ENCODE measurements at regions not wholly inside any gene's neighbourhood (a gene's known extent, or its start where the extent isn't known, plus 50 kb on each side); places are given as distances from the start of the nearest gene placed in this dataset.

DNA sequence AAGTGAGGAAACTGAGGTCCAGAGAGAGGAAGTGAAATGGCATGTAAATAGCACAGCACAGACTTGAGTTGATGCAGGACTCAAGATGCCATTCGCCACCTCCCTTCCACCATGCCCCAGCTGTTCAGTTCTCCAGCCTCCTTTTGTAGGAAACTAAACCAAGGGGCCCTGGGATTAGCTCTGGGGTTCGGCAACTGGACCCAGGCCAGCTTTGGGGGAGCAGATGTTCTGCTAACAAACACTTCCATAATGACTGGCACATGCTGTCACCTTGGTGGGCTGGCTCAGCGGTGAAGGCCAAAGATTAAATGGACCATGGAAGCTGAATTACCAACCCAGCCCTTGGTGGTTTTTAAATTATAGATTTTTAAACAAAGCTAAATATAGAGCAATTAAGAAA, 77.0 kb downstream of the IRX6 start:
- Histone ChIP-seq H4K20me1 (ENCODE audit: insufficient read depth) (no peaks in the 10 kb centered on the region), H3K9me2 (ENCODE audit: insufficient read depth) (no peaks in the 10 kb centered on the region), H3K27ac (ENCODE audit: low read depth, low read length) (no peak overlapping the region), H3K27me3 (ENCODE audit: insufficient read depth, low read length) (peaks cover 56% of the 10 kb centered on the region), H2AFZ (ENCODE audit: low read depth, low read length, poor library complexity, severe bottlenecking) (no peak overlapping the region), H3K9ac (ENCODE audit: low read length) (no peak overlapping the region), H3K36me3 (ENCODE audit: control insufficient read depth in 1 of 2, insufficient read depth in 2 of 2, low read length in 2 of 2) (no peaks in the 10 kb centered on the region), H3K4me1 (ENCODE audit: control insufficient read depth in 1 of 2, insufficient read depth in 2 of 2, low read length in 2 of 2) (no peaks in the 10 kb centered on the region), H3K9me3 (ENCODE audit: control insufficient read depth in 1 of 2, insufficient read depth in 1 of 2, low read depth in 1 of 2, low read length in 2 of 2) (no peaks in the 10 kb centered on the region), H3K4me2 (ENCODE audit: low read length) (no peak overlapping the region), H3K79me2 (ENCODE audit: insufficient read depth, low read length) (no peaks in the 10 kb centered on the region), H3K4me3 (replicated peaks in 1 of 2; ENCODE audit: low read depth in 1 of 2, low read length in 2 of 2) (no peak overlapping the region)
- ATAC-seq (no peak), DNase-seq (ENCODE audit: low read depth, low spot score) (no peak)
- ChIA-PET RAD21 (ENCODE audit: low non-redundant PET in 1 of 2, low total read pairs in 2 of 2, uncharacterized antibody in 2 of 2, unreplicated experiment in 2 of 2) (no interaction called here), CTCF (no interaction called here), POLR2A (no interaction called here)
- intact Hi-C loops (cut with micrococcal nuclease) = no loop called here
- TF ChIP-seq SP1 (IDR thresholded peaks at IDR 0.05; ENCODE audit: low read depth) (no peak), SRF (IDR thresholded peaks at IDR 0.05; ENCODE audit: low read depth) (no peak), ELF1 (IDR thresholded peaks at IDR 0.05; ENCODE audit: borderline replicate concordance, low read depth) (no peak), CEBPB (IDR thresholded peaks at IDR 0.05; ENCODE audit: low read depth) (no peak), POLR2AphosphoS5 (IDR thresholded peaks at IDR 0.05; ENCODE audit: low read depth, low read length) (no peak)
- TF ChIP-seq, protein P1, sequence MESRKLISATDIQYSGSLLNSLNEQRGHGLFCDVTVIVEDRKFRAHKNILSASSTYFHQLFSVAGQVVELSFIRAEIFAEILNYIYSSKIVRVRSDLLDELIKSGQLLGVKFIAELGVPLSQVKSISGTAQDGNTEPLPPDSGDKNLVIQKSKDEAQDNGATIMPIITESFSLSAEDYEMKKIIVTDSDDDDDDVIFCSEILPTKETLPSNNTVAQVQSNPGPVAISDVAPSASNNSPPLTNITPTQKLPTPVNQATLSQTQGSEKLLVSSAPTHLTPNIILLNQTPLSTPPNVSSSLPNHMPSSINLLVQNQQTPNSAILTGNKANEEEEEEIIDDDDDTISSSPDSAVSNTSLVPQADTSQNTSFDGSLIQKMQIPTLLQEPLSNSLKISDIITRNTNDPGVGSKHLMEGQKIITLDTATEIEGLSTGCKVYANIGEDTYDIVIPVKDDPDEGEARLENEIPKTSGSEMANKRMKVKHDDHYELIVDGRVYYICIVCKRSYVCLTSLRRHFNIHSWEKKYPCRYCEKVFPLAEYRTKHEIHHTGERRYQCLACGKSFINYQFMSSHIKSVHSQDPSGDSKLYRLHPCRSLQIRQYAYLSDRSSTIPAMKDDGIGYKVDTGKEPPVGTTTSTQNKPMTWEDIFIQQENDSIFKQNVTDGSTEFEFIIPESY (IDR thresholded peaks at IDR 0.05; ENCODE audit: extremely low read depth, insufficient replicate concordance, low read length) = no peak
- BruUV-seq (replicated peaks) = no TSS peak

DNA sequence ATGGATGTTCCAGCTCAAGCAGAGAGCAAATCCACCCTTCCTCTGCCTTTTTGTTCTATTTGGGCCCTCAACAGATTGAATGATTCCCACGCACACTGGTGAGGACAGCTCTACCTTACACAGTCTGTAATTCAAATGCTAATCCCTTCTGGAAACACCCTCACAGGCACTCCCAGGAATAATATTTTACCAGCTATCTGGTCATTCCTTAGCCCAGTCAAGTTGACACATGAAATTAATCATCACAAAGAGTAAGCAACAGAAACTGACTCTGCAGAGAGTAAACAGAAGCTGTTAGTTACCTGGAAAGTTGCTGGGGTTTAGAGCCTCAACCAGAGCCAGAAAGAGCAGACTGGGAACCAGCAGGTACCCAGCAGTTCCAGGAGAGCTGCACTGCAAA, 75.5 kb upstream of the MMP2 start:
- Histone ChIP-seq H3K4me2 (ENCODE audit: low read length) (no peak overlapping the region), H3K4me1 (ENCODE audit: control insufficient read depth in 1 of 2, insufficient read depth in 2 of 2, low read length in 2 of 2) (no peaks in the 10 kb centered on the region), H4K20me1 (ENCODE audit: insufficient read depth) (no peaks in the 10 kb centered on the region), H3K9me2 (ENCODE audit: insufficient read depth) (no peaks in the 10 kb centered on the region), H3K36me3 (ENCODE audit: control insufficient read depth in 1 of 2, insufficient read depth in 2 of 2, low read length in 2 of 2) (no peaks in the 10 kb centered on the region), H3K4me3 (replicated peaks in 1 of 2; ENCODE audit: low read depth in 1 of 2, low read length in 2 of 2) (no peak overlapping the region), H3K9me3 (ENCODE audit: control insufficient read depth in 1 of 2, insufficient read depth in 1 of 2, low read depth in 1 of 2, low read length in 2 of 2) (no peaks in the 10 kb centered on the region), H3K27me3 (ENCODE audit: insufficient read depth, low read length) (peaks cover 64% of the 10 kb centered on the region), H3K27ac (ENCODE audit: low read depth, low read length) (no peak overlapping the region), H3K79me2 (ENCODE audit: insufficient read depth, low read length) (no peaks in the 10 kb centered on the region), H2AFZ (ENCODE audit: low read depth, low read length, poor library complexity, severe bottlenecking) (no peak overlapping the region), H3K9ac (ENCODE audit: low read length) (no peak overlapping the region)
- TF ChIP-seq JUND (IDR thresholded peaks at IDR 0.05) (no peak), EZH2phosphoT487 (IDR thresholded peaks at IDR 0.05; ENCODE audit: borderline replicate concordance) (no peak), SIN3A (IDR thresholded peaks at IDR 0.05; ENCODE audit: low read depth) (no peak), SP1 (IDR thresholded peaks at IDR 0.05; ENCODE audit: low read depth) (no peak), ZFX (IDR thresholded peaks at IDR 0.05) (no peak), FOSL1 (IDR thresholded peaks at IDR 0.05; ENCODE audit: low read depth) (no peak), CEBPB (IDR thresholded peaks at IDR 0.05; ENCODE audit: low read depth) (no peak), CBX3 (IDR thresholded peaks at IDR 0.05; ENCODE audit: low read depth) (no peak), EZH2 (IDR thresholded peaks at IDR 0.05) (no peak), POLR2AphosphoS5 (IDR thresholded peaks at IDR 0.05; ENCODE audit: low read depth, low read length) (no peak)
- TF ChIP-seq, protein P2, sequence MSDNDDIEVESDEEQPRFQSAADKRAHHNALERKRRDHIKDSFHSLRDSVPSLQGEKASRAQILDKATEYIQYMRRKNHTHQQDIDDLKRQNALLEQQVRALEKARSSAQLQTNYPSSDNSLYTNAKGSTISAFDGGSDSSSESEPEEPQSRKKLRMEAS (IDR thresholded peaks at IDR 0.05) = no peak
- DNase-seq (ENCODE audit: low read depth, low spot score) (no peak), ATAC-seq (no peak)
- RAD21 ChIA-PET (ENCODE audit: low non-redundant PET in 1 of 2, low total read pairs in 2 of 2, uncharacterized antibody in 2 of 2, unreplicated experiment in 2 of 2) = no interaction called here
- CTCF ChIA-PET = no interaction called here
- POLR2A ChIA-PET = no interaction called here
- intact Hi-C loops (cut with micrococcal nuclease) = no loop called here
- BruUV-seq (replicated peaks) = no TSS peak
